Astrocyte of the cerebellum (primary cell): ENCODE measurements at regions not wholly inside any gene's neighbourhood (a gene's known extent, or its start where the extent isn't known, plus 50 kb on each side); places are given as distances from the start of the nearest gene placed in this dataset.
"Not testable (repeated sequence)": the region's sequence is repeated elsewhere in the genome, so short reads cannot be mapped to it uniquely, and the experiment has no call there.

Experiments used
- DNase-seq: peaks from one replicate; pipeline ENCODE4 v3.0.0-alpha.2; 2011; ENCODE audit warnings: low read depth
- H3K4me3 ChIP-seq: 2 replicates; pipeline ENCODE4 v1.5.1; 2011; ENCODE audit warnings: mild to moderate bottlenecking, low read depth, low read length, moderate library complexity
- in situ Hi-C: cut with HindIII; loops from 2 replicates; pipeline ENCODE4 v1.10.0; 2017; ENCODE audit warnings: low sequenced_read_pairs
- TF ChIP-seq, protein P1 (sequence below): IDR thresholded peaks from 2 replicates; pipeline ENCODE4 v1.5.1; 2012; ENCODE audit warnings: low read length, low read depth, moderate library complexity, mild to moderate bottlenecking; ENCODE audit errors: missing control alignments

DNA sequence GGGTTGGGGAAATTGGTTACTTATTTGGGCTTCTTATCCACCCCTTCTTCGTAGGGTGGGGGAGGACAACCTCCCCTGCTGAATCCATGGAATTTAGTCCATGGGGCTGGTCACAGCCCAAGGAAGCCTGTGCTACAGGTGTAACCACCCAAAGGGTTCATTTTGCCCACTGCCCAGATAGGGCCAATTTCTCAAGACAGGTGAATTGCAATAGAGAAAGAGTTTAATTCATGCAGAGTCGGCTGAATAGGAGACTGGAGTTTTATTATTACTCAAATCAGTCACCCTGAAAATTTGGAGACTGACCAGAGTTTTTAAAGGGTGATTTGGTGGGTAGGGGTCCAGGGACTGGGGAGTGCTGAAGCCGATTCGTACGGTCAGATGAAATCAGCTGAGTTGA, 101.5 kb upstream of the HS3ST2 start:
- TF ChIP-seq, protein P1, sequence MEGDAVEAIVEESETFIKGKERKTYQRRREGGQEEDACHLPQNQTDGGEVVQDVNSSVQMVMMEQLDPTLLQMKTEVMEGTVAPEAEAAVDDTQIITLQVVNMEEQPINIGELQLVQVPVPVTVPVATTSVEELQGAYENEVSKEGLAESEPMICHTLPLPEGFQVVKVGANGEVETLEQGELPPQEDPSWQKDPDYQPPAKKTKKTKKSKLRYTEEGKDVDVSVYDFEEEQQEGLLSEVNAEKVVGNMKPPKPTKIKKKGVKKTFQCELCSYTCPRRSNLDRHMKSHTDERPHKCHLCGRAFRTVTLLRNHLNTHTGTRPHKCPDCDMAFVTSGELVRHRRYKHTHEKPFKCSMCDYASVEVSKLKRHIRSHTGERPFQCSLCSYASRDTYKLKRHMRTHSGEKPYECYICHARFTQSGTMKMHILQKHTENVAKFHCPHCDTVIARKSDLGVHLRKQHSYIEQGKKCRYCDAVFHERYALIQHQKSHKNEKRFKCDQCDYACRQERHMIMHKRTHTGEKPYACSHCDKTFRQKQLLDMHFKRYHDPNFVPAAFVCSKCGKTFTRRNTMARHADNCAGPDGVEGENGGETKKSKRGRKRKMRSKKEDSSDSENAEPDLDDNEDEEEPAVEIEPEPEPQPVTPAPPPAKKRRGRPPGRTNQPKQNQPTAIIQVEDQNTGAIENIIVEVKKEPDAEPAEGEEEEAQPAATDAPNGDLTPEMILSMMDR: no peak
- in situ Hi-C loops: no loop called here
- no peak overlapping the region for H3K4me3 ChIP-seq
- DNase-seq: no peak

DNA sequence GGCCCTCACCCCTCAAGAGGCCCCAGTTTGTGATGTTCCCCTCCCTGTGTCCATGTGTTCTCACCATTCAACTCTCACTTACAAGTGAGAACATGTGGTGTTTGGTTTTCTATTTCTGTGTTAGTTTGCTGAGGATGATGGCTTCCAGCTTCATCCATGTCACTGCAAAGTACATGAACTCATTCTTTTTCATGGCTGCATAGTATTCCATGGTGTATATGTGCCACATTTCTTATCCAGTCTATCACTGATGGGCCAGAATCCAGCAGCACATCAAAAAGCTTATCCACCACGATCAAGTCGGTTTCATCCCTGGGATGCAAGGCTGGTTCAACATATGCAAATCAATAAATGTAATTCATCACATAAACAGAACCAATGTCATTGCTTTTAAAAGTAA, 95.4 kb upstream of the HS3ST2 start:
- H3K4me3 ChIP-seq, in situ Hi-C loops, DNase-seq: not testable (repeated sequence)

DNA sequence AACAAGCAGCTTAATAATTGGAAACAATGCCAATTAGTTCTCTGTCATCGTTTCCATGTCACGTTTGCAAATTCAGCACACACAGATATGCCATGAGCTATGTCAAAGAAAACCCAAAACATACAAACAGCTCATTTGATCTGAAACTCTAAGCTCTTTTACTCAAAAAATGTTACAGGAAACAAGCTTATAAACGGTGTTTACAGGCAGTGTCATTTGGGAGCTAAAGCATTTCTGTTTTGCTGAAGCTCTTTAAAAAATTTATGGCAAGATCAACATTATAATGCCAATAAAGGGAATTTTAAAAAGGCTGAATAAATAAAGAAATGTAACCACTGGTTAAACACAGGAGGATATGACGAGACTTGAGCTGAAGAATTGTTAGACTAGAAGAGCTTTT, 94.0 kb upstream of the HS3ST2 start:
- in situ Hi-C loops: no loop called here
- TF ChIP-seq, protein P1: no peak
- DNase-seq: no peak
- H3K4me3 ChIP-seq: no peak overlapping the region

DNA sequence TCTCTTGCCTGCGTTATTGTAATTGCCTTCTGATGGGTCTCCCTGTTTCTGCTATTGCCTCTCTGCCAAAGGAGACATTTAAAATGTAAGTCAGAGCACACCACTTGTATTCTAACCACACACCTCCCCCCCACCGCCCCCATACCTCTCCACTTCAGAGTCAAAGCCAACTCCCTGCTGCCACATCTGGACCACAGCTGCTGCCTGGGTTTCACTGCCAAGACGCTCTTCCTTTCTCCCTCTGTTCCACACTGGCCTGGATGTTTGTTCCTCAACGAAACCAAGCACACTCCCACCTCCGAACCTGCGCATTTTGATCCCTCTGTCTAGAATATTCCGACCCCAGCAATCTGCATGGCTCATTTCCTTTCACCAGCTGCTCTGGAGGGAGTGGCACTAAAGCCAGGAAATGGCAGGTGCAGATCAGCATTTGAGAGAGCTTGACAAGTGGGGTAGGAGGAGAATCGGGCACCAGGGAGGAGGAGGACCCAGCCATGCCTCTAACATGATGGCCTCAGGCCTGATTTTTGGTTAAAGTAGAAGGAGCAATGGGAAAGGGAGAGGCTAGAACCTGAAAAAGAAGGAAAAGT, 92.4 kb upstream of the HS3ST2 start:
- TF ChIP-seq, protein P1: no peak
- no peak overlapping the region for H3K4me3 ChIP-seq
- in situ Hi-C loops: no loop called here
- DNase-seq: no peak

DNA sequence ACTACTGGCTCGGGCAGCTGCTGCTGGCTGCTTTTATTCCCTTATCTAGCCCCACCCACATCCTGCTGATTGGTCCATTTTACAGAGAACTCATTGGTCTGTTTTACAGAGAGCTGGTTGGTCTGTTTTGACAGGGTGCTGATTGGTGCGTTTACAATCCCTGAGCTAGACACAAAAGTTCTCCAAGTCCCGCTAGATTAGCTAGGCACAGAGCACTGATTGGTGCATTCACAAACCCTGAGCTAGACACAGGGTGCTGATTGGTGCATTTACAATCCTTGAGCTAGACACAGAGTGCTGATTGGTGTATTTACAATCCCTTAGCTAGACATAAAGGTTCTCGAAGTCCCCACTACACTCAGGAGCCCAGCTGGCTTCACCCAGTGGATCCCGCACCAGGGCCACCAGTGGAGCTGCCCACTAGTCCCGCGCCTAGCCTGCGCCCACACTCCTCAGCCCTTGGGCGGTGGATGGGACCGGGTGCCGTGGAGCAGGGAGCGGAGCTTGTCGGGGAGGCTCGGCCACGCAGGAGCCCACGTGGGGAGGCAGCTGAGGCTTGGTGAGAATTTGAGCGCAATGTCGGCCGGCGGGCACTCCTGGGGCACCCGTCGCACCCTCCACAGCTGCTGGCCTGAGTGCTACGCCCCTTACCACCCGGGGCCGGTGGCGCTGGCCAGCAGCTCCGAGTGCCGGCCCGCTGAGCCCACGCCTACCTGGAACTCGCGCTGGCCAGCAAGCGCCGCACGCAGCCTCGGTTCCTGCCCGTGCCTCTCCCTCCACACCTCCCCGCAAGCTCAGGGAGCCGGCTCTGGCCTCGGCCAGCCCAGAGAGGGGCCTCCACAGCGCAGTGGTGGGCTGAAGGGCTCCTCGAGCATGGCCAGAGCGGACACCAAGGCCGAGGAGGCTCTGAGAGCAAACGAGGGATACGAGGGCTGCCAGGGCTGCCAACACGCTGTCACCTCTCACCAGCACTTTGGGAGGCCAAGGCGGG, 91.1 kb upstream of the HS3ST2 start:
- in situ Hi-C loops, H3K4me3 ChIP-seq, DNase-seq: not testable (repeated sequence)

DNA sequence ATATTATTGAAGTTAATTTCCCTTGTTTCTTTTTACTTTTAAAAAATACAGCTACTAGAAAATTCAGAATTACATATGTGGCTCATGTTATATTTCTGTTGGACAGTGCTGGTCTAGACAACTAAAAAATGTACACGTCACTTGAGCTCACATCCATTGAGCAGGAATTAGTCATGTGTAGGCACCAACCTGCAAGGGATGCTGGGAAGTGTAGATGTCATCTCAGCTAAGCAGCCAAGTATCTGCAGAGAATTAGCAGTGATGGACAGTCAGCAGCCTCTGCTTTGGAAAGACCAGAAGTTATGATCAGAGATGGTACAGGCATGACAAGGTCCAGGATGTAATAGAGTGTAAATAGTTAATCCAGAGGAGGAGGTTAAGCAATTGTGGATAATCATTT, 87.1 kb upstream of the HS3ST2 start:
- no peak for DNase-seq
- TF ChIP-seq, protein P1: no peak
- no peak overlapping the region for H3K4me3 ChIP-seq
- in situ Hi-C loops: no loop called here

DNA sequence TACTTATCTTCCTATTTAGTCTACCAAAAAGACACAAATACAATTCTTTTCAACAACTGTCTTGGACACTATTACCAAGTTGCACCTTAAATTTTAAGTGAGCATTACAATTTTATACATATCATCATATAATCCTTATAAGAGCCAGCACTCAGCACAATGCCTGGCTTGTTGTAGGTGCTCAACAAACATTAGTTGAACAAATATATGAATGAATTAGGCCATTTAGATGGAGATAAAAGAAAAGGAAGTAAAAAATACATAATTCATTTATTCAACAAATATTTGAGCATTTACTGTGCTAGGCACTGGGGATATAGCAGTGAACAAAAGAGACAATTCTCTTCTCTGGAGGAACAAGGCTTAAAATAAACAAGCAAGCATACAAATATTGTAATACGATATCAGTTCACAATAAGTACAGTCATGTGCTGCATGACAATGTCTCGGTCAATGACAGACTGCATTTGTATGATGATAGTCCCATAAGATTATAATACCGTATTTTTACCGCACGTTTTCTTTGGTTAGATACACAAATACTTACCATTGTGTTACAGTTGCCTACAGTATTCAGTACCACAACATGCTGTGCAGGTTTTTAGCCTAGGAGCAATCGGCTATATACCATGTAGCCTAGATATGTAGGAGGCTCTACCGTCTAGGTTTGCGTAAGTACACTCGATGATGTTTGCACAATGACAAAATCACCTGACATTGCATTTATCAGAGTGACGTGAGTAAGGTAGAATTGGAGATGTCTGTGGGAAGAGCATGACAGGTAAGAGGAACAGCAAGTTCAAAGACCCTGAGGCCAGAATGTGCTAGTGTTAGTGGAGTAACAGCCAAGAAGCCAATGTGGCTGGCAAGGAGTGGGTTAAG, 86.4 kb upstream of the HS3ST2 start:
- in situ Hi-C loops: no loop called here
- DNase-seq: no peak
- TF ChIP-seq, protein P1: no peak

More for the DNA sequence above, 86.4 kb upstream of the HS3ST2 start:
- H3K4me3 ChIP-seq: no peak overlapping the region
